A549 (cell line): ENCODE measurements at regions not wholly inside any gene's neighbourhood (a gene's known extent, or its start where the extent isn't known, plus 50 kb on each side); places are given as distances from the start of the nearest gene placed in this dataset.

Source experiments
- EHMT2 ChIP-seq: fragments of 200-600 bp; sonication (generic); IDR thresholded peaks from 2 replicates; pipeline ENCODE4 v1.6.1; 2016; ENCODE audit warnings: antibody characterized with exemption, low read depth, mild to moderate bottlenecking, moderate library complexity
- TF ChIP-seq, protein P1 (sequence below): fragments of >200 bp; sonication (Bioruptor Twin); formaldehyde crosslinking; IDR thresholded peaks from 3 replicates; pipeline ENCODE4 v1.5.1; 2016

DNA sequence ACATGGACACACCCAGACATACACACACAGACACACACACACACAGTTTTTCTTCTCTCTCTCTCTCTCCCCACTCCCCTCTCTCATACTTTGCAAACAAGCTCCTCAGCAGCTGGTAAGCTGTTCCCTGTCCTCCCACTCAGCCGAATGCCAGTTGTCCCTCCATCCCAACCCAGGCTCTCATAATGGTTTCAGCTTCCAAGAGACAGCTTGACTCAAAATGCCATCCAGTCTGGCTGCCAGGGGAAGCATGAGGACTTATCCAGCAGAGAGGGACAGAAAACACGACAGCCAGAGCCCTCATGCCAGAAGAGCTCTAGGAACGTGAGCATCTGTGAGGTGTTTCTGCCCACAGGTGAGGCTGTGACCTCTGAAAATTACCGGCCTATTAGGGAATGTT, 112.6 kb upstream of the SPDL1 start:
- TF ChIP-seq EHMT2: no peak
- TF ChIP-seq, protein P1, sequence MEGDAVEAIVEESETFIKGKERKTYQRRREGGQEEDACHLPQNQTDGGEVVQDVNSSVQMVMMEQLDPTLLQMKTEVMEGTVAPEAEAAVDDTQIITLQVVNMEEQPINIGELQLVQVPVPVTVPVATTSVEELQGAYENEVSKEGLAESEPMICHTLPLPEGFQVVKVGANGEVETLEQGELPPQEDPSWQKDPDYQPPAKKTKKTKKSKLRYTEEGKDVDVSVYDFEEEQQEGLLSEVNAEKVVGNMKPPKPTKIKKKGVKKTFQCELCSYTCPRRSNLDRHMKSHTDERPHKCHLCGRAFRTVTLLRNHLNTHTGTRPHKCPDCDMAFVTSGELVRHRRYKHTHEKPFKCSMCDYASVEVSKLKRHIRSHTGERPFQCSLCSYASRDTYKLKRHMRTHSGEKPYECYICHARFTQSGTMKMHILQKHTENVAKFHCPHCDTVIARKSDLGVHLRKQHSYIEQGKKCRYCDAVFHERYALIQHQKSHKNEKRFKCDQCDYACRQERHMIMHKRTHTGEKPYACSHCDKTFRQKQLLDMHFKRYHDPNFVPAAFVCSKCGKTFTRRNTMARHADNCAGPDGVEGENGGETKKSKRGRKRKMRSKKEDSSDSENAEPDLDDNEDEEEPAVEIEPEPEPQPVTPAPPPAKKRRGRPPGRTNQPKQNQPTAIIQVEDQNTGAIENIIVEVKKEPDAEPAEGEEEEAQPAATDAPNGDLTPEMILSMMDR: no peak
